HCT116 (cell line): ENCODE measurements at regions not wholly inside any gene's neighbourhood (a gene's known extent, or its start where the extent isn't known, plus 50 kb on each side); places are given as distances from the start of the nearest gene placed in this dataset.

Source experiments
- ATAC-seq: fragments of 200-7000 bp; cut with Tn5 transposase; 2 replicates; pipeline ENCODE4 v1.9.1; 2020; ENCODE audit warnings: mild to moderate bottlenecking, moderate library complexity
- BruUV-seq: library from RNA; stranded (reverse); fragments of 400-500 nt; replicated peaks from 2 replicates; lab custom pipeline; 2021; lab: Mats Ljungman, UMichigan
- CTCF ChIA-PET: fragments of 300-600 bp; sonication (Branson Sonifier 250); formaldehyde crosslinking; loops from one replicate; lab custom pipeline; 2021; ENCODE audit warnings: antibody characterized with exemption; lab: Charles Lee
- POLR2A ChIA-PET: fragments of 300-600, 350-600 bp; sonication (Branson Sonifier 250); formaldehyde crosslinking; loops from one replicate; lab custom pipeline; 2021; ENCODE audit warnings: antibody characterized with exemption; lab: Charles Lee
- RAD21 ChIA-PET, 2 experiments: fragments of 300-600 bp; sonication (Branson Sonifier 250); formaldehyde crosslinking; loops; one replicate each; lab custom pipeline; 2023; ENCODE audit warnings: low total read pairs in 2 of 2; ENCODE audit not compliant: uncharacterized antibody in 2 of 2, unreplicated experiment in 2 of 2, low non-redundant PET in 1 of 2; lab: Charles Lee
- DNase-seq: peaks from one replicate; pipeline ENCODE4 v3.0.0-alpha.2; 2010; ENCODE audit warnings: low read depth, low spot score
- H2AFZ ChIP-seq: fragments of 200-600 bp; shearing (Covaris generic), sonication (generic); 2 replicates; pipeline ENCODE4 v1.6.1; 2017; ENCODE audit warnings: low read depth, mixed run types, mixed read lengths, antibody characterized with exemption, low read length; ENCODE audit not compliant: poor library complexity, severe bottlenecking
- H3K27ac ChIP-seq: 2 replicates; pipeline ENCODE4 v1.5.1; 2012; ENCODE audit warnings: low read depth, low read length
- H3K27me3 ChIP-seq: fragments of 200-600 bp; sonication (generic); 2 replicates; pipeline ENCODE4 v1.6.1; 2016; ENCODE audit warnings: mixed run types, low read length, mixed read lengths; ENCODE audit not compliant: insufficient read depth
- H3K36me3 ChIP-seq, 2 experiments: fragments of 200-500 bp in 1 of 2; fragments of 200-600 bp in 1 of 2; sonication (Bioruptor generic) in 1 of 2; sonication (generic) in 1 of 2; 2 replicates each; pipeline versions ENCODE4 v1.5.1 to v1.6.1; 2014 to 2016; ENCODE audit warnings: low read length in 2 of 2, inconsistent platforms in 1 of 2, mixed read lengths in 1 of 2, mixed run types in 1 of 2; ENCODE audit not compliant: insufficient read depth in 2 of 2, control insufficient read depth in 1 of 2
- H3K4me1 ChIP-seq, 2 experiments: fragments of 200-600 bp in 1 of 2; sonication (generic) in 1 of 2; 2 replicates each; pipeline versions ENCODE4 v1.5.1 to v1.6.1; 2012 to 2017; ENCODE audit warnings: low read length in 2 of 2, inconsistent platforms in 1 of 2, mild to moderate bottlenecking in 1 of 2, mixed read lengths in 1 of 2, mixed run types in 1 of 2, moderate library complexity in 1 of 2; ENCODE audit not compliant: insufficient read depth in 2 of 2, control insufficient read depth in 1 of 2
- H3K4me2 ChIP-seq: fragments of 200-600 bp; sonication (generic); 2 replicates; pipeline ENCODE4 v1.6.1; 2017; ENCODE audit warnings: mixed run types, low read length, mixed read lengths
- H3K4me3 ChIP-seq, 2 experiments: fragments of 200-600 bp in 1 of 2; sonication (generic) in 1 of 2; replicated peaks in 1 of 2; 2 replicates each; pipeline ENCODE4 v1.5.1; 2011 to 2016; ENCODE audit warnings: low read length in 2 of 2, control low read depth in 1 of 2, low read depth in 1 of 2, mild to moderate bottlenecking in 1 of 2, mixed read lengths in 1 of 2, mixed run types in 1 of 2
- H3K79me2 ChIP-seq: fragments of 200-600 bp; sonication (generic); 2 replicates; pipeline ENCODE4 v1.6.1; 2017; ENCODE audit warnings: mild to moderate bottlenecking, mixed run types, low read length, moderate library complexity, mixed read lengths; ENCODE audit not compliant: insufficient read depth
- H3K9ac ChIP-seq: fragments of 200-600 bp; sonication (generic); 2 replicates; pipeline ENCODE4 v1.6.1; 2016; ENCODE audit warnings: low read length, mixed read lengths
- H3K9me2 ChIP-seq: fragments of 200-600 bp; sonication (generic), shearing (Covaris generic); 2 replicates; pipeline ENCODE4 v1.6.1; 2017; ENCODE audit warnings: mixed run types, mild to moderate bottlenecking, moderate library complexity; ENCODE audit not compliant: insufficient read depth
- H3K9me3 ChIP-seq, 2 experiments: fragments of 200-500 bp in 1 of 2; fragments of 200-600 bp in 1 of 2; sonication (Bioruptor generic) in 1 of 2; sonication (generic) in 1 of 2; 2 replicates each; pipeline ENCODE4 v1.6.1; 2014 to 2017; ENCODE audit warnings: low read length in 2 of 2, mixed read lengths in 2 of 2, inconsistent platforms in 1 of 2, low read depth in 1 of 2, mild to moderate bottlenecking in 1 of 2, mixed run types in 1 of 2, moderate library complexity in 1 of 2; ENCODE audit not compliant: control insufficient read depth in 1 of 2, insufficient read depth in 1 of 2
- H4K20me1 ChIP-seq: fragments of 200-600 bp; sonication (generic), shearing (Covaris generic); 2 replicates; pipeline ENCODE4 v1.6.1; 2017; ENCODE audit warnings: mixed run types, mild to moderate bottlenecking, moderate library complexity; ENCODE audit not compliant: insufficient read depth
- ATF3 ChIP-seq: IDR thresholded peaks from 2 replicates; pipeline ENCODE4 v1.6.1; 2012
- CBX3 ChIP-seq: IDR thresholded peaks from 2 replicates; pipeline ENCODE4 v1.6.1; 2012; ENCODE audit warnings: low read depth
- CTCF ChIP-seq, 3 experiments: fragments of 200-600 bp in 1 of 3; sonication (generic) in 1 of 3; IDR thresholded peaks in 2 of 3; conservative IDR thresholded peaks in 1 of 3; 2 replicates each; pipeline ENCODE4 v1.5.1; 2012 to 2017; ENCODE audit warnings: low read depth in 2 of 3, low read length in 2 of 3, antibody characterized with exemption in 1 of 3, borderline replicate concordance in 1 of 3, control low read depth in 1 of 3, mild to moderate bottlenecking in 1 of 3, mixed read lengths in 1 of 3, mixed run types in 1 of 3, moderate library complexity in 1 of 3; ENCODE audit not compliant: insufficient read depth in 1 of 3
- EGR1 ChIP-seq: IDR thresholded peaks from 2 replicates; pipeline ENCODE4 v1.6.1; 2012; ENCODE audit warnings: low read depth
- ELF1 ChIP-seq: IDR thresholded peaks from 2 replicates; pipeline ENCODE4 v1.6.1; 2012; ENCODE audit warnings: low read depth, borderline replicate concordance
- EZH2phosphoT487 ChIP-seq: fragments of 200-600 bp; IDR thresholded peaks from 2 replicates; pipeline ENCODE4 v1.6.1; 2018; ENCODE audit warnings: antibody characterized with exemption, borderline replicate concordance
- FOSL1 ChIP-seq: IDR thresholded peaks from 2 replicates; pipeline ENCODE4 v1.6.1; 2012; ENCODE audit warnings: low read depth
- SRF ChIP-seq: IDR thresholded peaks from 2 replicates; pipeline ENCODE4 v1.6.1; 2012; ENCODE audit warnings: low read depth
- TCF7L2 ChIP-seq: IDR thresholded peaks from 2 replicates; pipeline ENCODE4 v1.7.0; 2011; ENCODE audit warnings: borderline replicate concordance, inconsistent platforms; ENCODE audit not compliant: insufficient read depth, insufficient read length; ENCODE audit errors: extremely low read depth
- intact Hi-C: fragments of 100-400 bp; cut with micrococcal nuclease; formaldehyde crosslinking; loops from 2 replicates; pipeline ENCODE4 v1.10.0; 2022
- TF ChIP-seq, protein P1 (sequence below): IDR thresholded peaks from 2 replicates; pipeline ENCODE4 v1.6.1; 2012
- TF ChIP-seq, protein P2 (sequence below): IDR thresholded peaks from 2 replicates; pipeline ENCODE4 v1.6.1; 2011; ENCODE audit warnings: mild to moderate bottlenecking, low read length, moderate library complexity; ENCODE audit not compliant: insufficient replicate concordance; ENCODE audit errors: extremely low read depth

DNA sequence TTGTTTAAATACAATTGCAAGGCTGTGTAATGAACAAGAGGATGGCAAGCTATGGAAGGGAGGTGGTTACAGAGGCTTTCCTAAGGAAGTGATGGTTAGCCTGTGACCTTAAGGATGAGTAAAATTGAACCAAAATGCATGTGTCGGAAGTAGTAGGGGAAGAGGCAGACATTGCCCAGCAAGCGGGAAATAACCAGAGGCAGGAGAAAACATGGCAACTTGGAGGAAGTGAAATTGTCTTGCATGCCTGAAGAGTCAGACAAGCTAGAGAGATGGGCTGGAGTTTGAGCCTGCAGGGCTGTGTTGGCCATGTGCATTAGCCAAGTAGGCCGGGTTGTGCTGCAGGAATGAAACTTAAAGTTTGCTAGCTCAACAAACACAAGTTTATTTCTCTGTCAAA, 96.2 kb downstream of the BTG1 start:
- ChIA-PET CTCF (no interaction called here), POLR2A (no interaction called here), RAD21 (no interaction called here)
- H3K9ac ChIP-seq: no peak overlapping the region
- no peak for DNase-seq
- H3K27ac ChIP-seq: no peak overlapping the region
- no peaks in the 10 kb centered on the region for H4K20me1 ChIP-seq
- TF ChIP-seq EGR1 (no peak), EZH2phosphoT487 (no peak), ELF1 (no peak)
- TF ChIP-seq, protein P1, sequence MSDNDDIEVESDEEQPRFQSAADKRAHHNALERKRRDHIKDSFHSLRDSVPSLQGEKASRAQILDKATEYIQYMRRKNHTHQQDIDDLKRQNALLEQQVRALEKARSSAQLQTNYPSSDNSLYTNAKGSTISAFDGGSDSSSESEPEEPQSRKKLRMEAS: no peak
- H3K36me3 ChIP-seq: no peaks in the 10 kb centered on the region
- no peaks in the 10 kb centered on the region; the same call in 1 of the 2 replicates for H3K9me2 ChIP-seq
- H2AFZ ChIP-seq: no peak overlapping the region
- H3K9me3 ChIP-seq: no peaks in the 10 kb centered on the region
- no peaks in the 10 kb centered on the region for H3K27me3 ChIP-seq
- intact Hi-C loops: no loop called here
- no peaks in the 10 kb centered on the region for H3K4me1 ChIP-seq
- H3K4me2 ChIP-seq: no peak overlapping the region
- no peaks in the 10 kb centered on the region for H3K79me2 ChIP-seq
- no peak for ATAC-seq
- BruUV-seq: no TSS peak
- no peak overlapping the region for H3K4me3 ChIP-seq

- CTCF ChIA-PET: no interaction called here
- POLR2A ChIA-PET: no interaction called here
Measured at GRCh38 chr12:92047393-92047826, 98.2 kb downstream of the BTG1 start.

More at GRCh38 chr12:92047393-92047826, 98.2 kb downstream of the BTG1 start:
- no peak overlapping the region for H3K9ac ChIP-seq
- no peaks in the 10 kb centered on the region for H3K9me3 ChIP-seq
- H3K27me3 ChIP-seq: no peaks in the 10 kb centered on the region
- H3K4me2 ChIP-seq: no peak overlapping the region
- no peaks in the 10 kb centered on the region for H3K36me3 ChIP-seq
- no peak for ATAC-seq
- intact Hi-C loops: no loop called here
- no peaks in the 10 kb centered on the region for H3K4me1 ChIP-seq
- H3K4me3 ChIP-seq: no peak overlapping the region
- no peak for DNase-seq
- H2AFZ ChIP-seq: no peak overlapping the region
- no peaks in the 10 kb centered on the region for H3K79me2 ChIP-seq
- H3K27ac ChIP-seq: no peak overlapping the region
- BruUV-seq: no TSS peak
- TF ChIP-seq ATF3: no peak
- no peak for TF ChIP-seq CTCF (IDR thresholded peaks at IDR 0.05 in 2 of 3, conservative IDR thresholded peaks at IDR 0.05 in 1 of 3; ENCODE audit: borderline replicate concordance in 1 of 3, insufficient read depth in 1 of 3, low read depth in 2 of 3, low read length in 2 of 3)
- TF ChIP-seq EGR1: no peak
- TF ChIP-seq CBX3: no peak
- no peak for TF ChIP-seq TCF7L2
- no peak for TF ChIP-seq FOSL1
- no peak for TF ChIP-seq SRF
- TF ChIP-seq, protein P2, sequence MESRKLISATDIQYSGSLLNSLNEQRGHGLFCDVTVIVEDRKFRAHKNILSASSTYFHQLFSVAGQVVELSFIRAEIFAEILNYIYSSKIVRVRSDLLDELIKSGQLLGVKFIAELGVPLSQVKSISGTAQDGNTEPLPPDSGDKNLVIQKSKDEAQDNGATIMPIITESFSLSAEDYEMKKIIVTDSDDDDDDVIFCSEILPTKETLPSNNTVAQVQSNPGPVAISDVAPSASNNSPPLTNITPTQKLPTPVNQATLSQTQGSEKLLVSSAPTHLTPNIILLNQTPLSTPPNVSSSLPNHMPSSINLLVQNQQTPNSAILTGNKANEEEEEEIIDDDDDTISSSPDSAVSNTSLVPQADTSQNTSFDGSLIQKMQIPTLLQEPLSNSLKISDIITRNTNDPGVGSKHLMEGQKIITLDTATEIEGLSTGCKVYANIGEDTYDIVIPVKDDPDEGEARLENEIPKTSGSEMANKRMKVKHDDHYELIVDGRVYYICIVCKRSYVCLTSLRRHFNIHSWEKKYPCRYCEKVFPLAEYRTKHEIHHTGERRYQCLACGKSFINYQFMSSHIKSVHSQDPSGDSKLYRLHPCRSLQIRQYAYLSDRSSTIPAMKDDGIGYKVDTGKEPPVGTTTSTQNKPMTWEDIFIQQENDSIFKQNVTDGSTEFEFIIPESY: no peak
- RAD21 ChIA-PET: no interaction called here
- H4K20me1 ChIP-seq: no peaks in the 10 kb centered on the region
- no peaks in the 10 kb centered on the region for H3K9me2 ChIP-seq
